Loucy (cell line): ENCODE measurements at regions not wholly inside any gene's neighbourhood (a gene's known extent, or its start where the extent isn't known, plus 50 kb on each side); places are given as distances from the start of the nearest gene placed in this dataset.

Experiments
- H2AFZ ChIP-seq: fragments of 200-600 bp; sonication (generic); 2 replicates; pipeline ENCODE4 v1.6.0; 2016; ENCODE audit warnings: antibody characterized with exemption, mild to moderate bottlenecking, low read length, moderate library complexity
- H3F3A ChIP-seq: fragments of 200-600 bp; 2 replicates; pipeline ENCODE4 v1.6.0; 2016; ENCODE audit warnings: antibody characterized with exemption, low read depth, mild to moderate bottlenecking
- H3K27me3 ChIP-seq: fragments of 200-600 bp; sonication (generic); 2 replicates; pipeline ENCODE4 v1.6.1; 2014; ENCODE audit warnings: low read length, mild to moderate bottlenecking; ENCODE audit not compliant: insufficient read depth, poor library complexity, severe bottlenecking
- H3K36me3 ChIP-seq: fragments of 200-600 bp; sonication (generic); 2 replicates; pipeline ENCODE4 v1.6.1; 2016; ENCODE audit warnings: low read length; ENCODE audit not compliant: insufficient read depth
- H3K4me1 ChIP-seq: fragments of 200-600 bp; sonication (generic); 2 replicates; pipeline ENCODE4 v1.5.1; 2014; ENCODE audit warnings: low read length, mild to moderate bottlenecking; ENCODE audit not compliant: insufficient read depth, poor library complexity, severe bottlenecking
- H3K4me2 ChIP-seq: fragments of 200-600 bp; sonication (generic); 2 replicates; pipeline ENCODE4 v1.6.0; 2014; ENCODE audit warnings: antibody characterized with exemption, low read length, low read depth, mild to moderate bottlenecking; ENCODE audit not compliant: poor library complexity, severe bottlenecking
- H3K4me3 ChIP-seq: fragments of 200-600 bp; sonication (generic); 2 replicates; pipeline ENCODE4 v1.5.1; 2014; ENCODE audit warnings: low read length, mild to moderate bottlenecking, mixed read lengths; ENCODE audit not compliant: poor library complexity, severe bottlenecking
- H3K79me2 ChIP-seq: fragments of 200-600 bp; sonication (generic); 2 replicates; pipeline ENCODE4 v1.6.1; 2014; ENCODE audit warnings: low read length; ENCODE audit not compliant: insufficient read depth
- H3K9ac ChIP-seq: fragments of 200-600 bp; sonication (generic); 2 replicates; pipeline ENCODE4 v1.6.0; 2014; ENCODE audit warnings: mild to moderate bottlenecking, low read depth, low read length, moderate library complexity; ENCODE audit not compliant: poor library complexity, severe bottlenecking
- H3K9me2 ChIP-seq: fragments of 200-600 bp; sonication (generic); replicated peaks from 2 replicates; pipeline ENCODE4 v1.6.1; 2016; ENCODE audit warnings: low read depth, low read length, mixed read lengths
- H3K9me3 ChIP-seq: fragments of 200-600 bp; sonication (generic); 2 replicates; pipeline ENCODE4 v1.6.1; 2014; ENCODE audit warnings: mild to moderate bottlenecking, antibody characterized with exemption, low read length, low read depth; ENCODE audit not compliant: insufficient read depth
- H4K20me1 ChIP-seq: fragments of 200-600 bp; sonication (generic); 2 replicates; pipeline ENCODE4 v1.6.0; 2014; ENCODE audit warnings: antibody characterized with exemption, low read length, mild to moderate bottlenecking; ENCODE audit not compliant: insufficient read depth, poor library complexity, severe bottlenecking
- CTCF ChIP-seq: fragments of 200-600 bp; sonication (generic); conservative IDR thresholded peaks from 2 replicates; pipeline ENCODE4 v1.5.1; 2014; ENCODE audit warnings: mild to moderate bottlenecking, antibody characterized with exemption, low read length
- EZH2phosphoT487 ChIP-seq: fragments of 200-600 bp; IDR thresholded peaks from 2 replicates; pipeline ENCODE4 v1.6.1; 2018; ENCODE audit warnings: antibody characterized with exemption, mild to moderate bottlenecking, moderate library complexity, borderline replicate concordance

DNA sequence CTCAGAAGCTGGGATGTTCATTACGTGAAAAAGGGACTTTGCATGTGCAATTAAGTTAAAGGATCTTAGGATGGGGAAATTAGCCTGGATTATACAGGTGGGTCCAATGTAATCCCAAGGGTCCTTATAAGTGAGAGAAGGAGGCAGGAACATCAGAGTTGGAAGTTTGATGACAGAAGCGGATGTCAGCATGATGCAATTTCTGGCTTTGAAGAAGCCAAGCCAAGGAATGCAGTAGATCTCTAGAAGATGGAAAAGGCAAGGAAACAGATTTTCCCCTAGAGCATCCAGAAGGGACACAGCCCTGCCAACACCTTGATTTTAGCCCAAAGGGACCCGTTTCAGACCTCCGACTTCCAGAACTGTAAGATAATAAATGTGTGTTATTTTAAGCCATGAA lies 136.4 kb downstream of the LNPK start:
- Histone ChIP-seq H3K9ac (no peak overlapping the region), H3K36me3 (no peaks in the 10 kb centered on the region), H2AFZ (no peak overlapping the region), H3K79me2 (no peaks in the 10 kb centered on the region), H3K9me3 (no peaks in the 10 kb centered on the region), H3K4me1 (no peaks in the 10 kb centered on the region), H3K9me2 (no peaks in the 10 kb centered on the region), H3K4me2 (no peak overlapping the region), H4K20me1 (no peaks in the 10 kb centered on the region), H3K27me3 (no peaks in the 10 kb centered on the region), H3F3A (no peaks in the 10 kb centered on the region), H3K4me3 (no peak overlapping the region)
- no peak for TF ChIP-seq EZH2phosphoT487
- no peak for TF ChIP-seq CTCF

GRCh38 chr2:175864137-175864850 lies 137.8 kb downstream of the LNPK start:
- Histone ChIP-seq H2AFZ (no peak overlapping the region), H3K4me3 (no peak overlapping the region), H3K36me3 (no peaks in the 10 kb centered on the region), H3K27me3 (no peaks in the 10 kb centered on the region), H3K4me1 (no peaks in the 10 kb centered on the region), H3K9me3 (no peaks in the 10 kb centered on the region), H3K4me2 (no peak overlapping the region), H4K20me1 (no peaks in the 10 kb centered on the region), H3K9ac (no peak overlapping the region), H3K79me2 (no peaks in the 10 kb centered on the region), H3K9me2 (no peaks in the 10 kb centered on the region), H3F3A (no peaks in the 10 kb centered on the region)
- TF ChIP-seq EZH2phosphoT487 (no peak), CTCF (no peak)

GRCh38 chr2:175861958-175862357 lies 140.1 kb downstream of the LNPK start:
- no peaks in the 10 kb centered on the region for H3K36me3 ChIP-seq
- no peaks in the 10 kb centered on the region for H3F3A ChIP-seq
- H3K27me3 ChIP-seq: no peaks in the 10 kb centered on the region
- H3K4me2 ChIP-seq: no peak overlapping the region
- TF ChIP-seq EZH2phosphoT487: no peak
- no peak for TF ChIP-seq CTCF
- H4K20me1 ChIP-seq: no peaks in the 10 kb centered on the region
- no peaks in the 10 kb centered on the region for H3K9me3 ChIP-seq
- H3K4me1 ChIP-seq: no peaks in the 10 kb centered on the region
- no peak overlapping the region for H3K4me3 ChIP-seq
- H3K79me2 ChIP-seq: no peaks in the 10 kb centered on the region
- no peaks in the 10 kb centered on the region for H3K9me2 ChIP-seq
- no peak overlapping the region for H2AFZ ChIP-seq
- H3K9ac ChIP-seq: no peak overlapping the region
